Panc1 (cell line): ENCODE measurements at regions not wholly inside any gene's neighbourhood (a gene's known extent, or its start where the extent isn't known, plus 50 kb on each side); places are given as distances from the start of the nearest gene placed in this dataset.

Experiments used
- ATAC-seq: fragments of 200-7000 bp; cut with Tn5 transposase; 2 replicates; pipeline ENCODE4 v1.9.1; 2020; ENCODE audit warnings: mild to moderate bottlenecking, moderate library complexity
- BruUV-seq: library from RNA; stranded (reverse); fragments of 400-500 nt; replicated peaks from 2 replicates; lab custom pipeline; 2021; lab: Mats Ljungman, UMichigan
- CTCF ChIA-PET: fragments of 300-600 bp; sonication (Branson Sonifier 250); formaldehyde crosslinking; loops from one replicate; lab custom pipeline; 2022; ENCODE audit warnings: antibody characterized with exemption; lab: Charles Lee
- POLR2A ChIA-PET: fragments of 300-600 bp; sonication (Branson Sonifier 250); formaldehyde crosslinking; loops from one replicate; lab custom pipeline; 2022; ENCODE audit warnings: antibody characterized with exemption; lab: Charles Lee
- DNase-seq: peaks from one replicate; pipeline ENCODE4 v3.0.0-alpha.2; 2010; ENCODE audit warnings: low read depth, low spot score
- H3K27ac ChIP-seq: 2 replicates; pipeline ENCODE4 v1.5.1; 2011; ENCODE audit warnings: mild to moderate bottlenecking, low read length, inconsistent platforms
- H3K27me3 ChIP-seq: fragments of 200-500 bp; sonication (Bioruptor generic); 2 replicates; pipeline ENCODE4 v1.6.0; 2014; ENCODE audit warnings: low read length, inconsistent platforms; ENCODE audit not compliant: control insufficient read depth, insufficient read depth
- H3K36me3 ChIP-seq: fragments of 200-500 bp; sonication (Bioruptor generic); 2 replicates; pipeline ENCODE4 v1.5.1; 2014; ENCODE audit warnings: inconsistent platforms, mild to moderate bottlenecking, low read length, moderate library complexity; ENCODE audit not compliant: control insufficient read depth, insufficient read depth
- H3K4me1 ChIP-seq: 2 replicates; pipeline ENCODE4 v1.5.1; 2011; ENCODE audit warnings: inconsistent platforms, mild to moderate bottlenecking, low read length, moderate library complexity; ENCODE audit not compliant: control insufficient read depth, insufficient read depth
- H3K4me3 ChIP-seq, 2 experiments: 2 replicates each; pipeline ENCODE4 v1.5.1; 2011 to 2012; ENCODE audit warnings: low read depth in 2 of 2, low read length in 2 of 2, mild to moderate bottlenecking in 2 of 2, inconsistent platforms in 1 of 2, moderate library complexity in 1 of 2
- H3K9me3 ChIP-seq: fragments of 200-500 bp; sonication (Bioruptor generic); 2 replicates; pipeline ENCODE4 v1.5.1; 2014; ENCODE audit warnings: low read depth, mild to moderate bottlenecking, inconsistent platforms, low read length, moderate library complexity; ENCODE audit not compliant: control insufficient read depth, insufficient read depth
- POLR2AphosphoS5 ChIP-seq: IDR thresholded peaks from 2 replicates; pipeline ENCODE4 v1.6.1; 2012; ENCODE audit warnings: mild to moderate bottlenecking, low read depth, low read length, moderate library complexity
- SIN3A ChIP-seq: IDR thresholded peaks from 2 replicates; pipeline ENCODE4 v1.6.1; 2012; ENCODE audit warnings: low read depth, mild to moderate bottlenecking, low read length, moderate library complexity, borderline replicate concordance; ENCODE audit not compliant: insufficient read depth
- TCF7L2 ChIP-seq: IDR thresholded peaks from 2 replicates; pipeline ENCODE4 v1.6.1; 2011; ENCODE audit warnings: mild to moderate bottlenecking, low read depth, low read length, inconsistent platforms
- in situ Hi-C: cut with HindIII; loops from 2 replicates; pipeline ENCODE4 v1.10.0; 2016; ENCODE audit warnings: low sequenced_read_pairs, low pct_unique_long_range_greater_than_20kb
- intact Hi-C: fragments of 100-400 bp; cut with micrococcal nuclease; formaldehyde crosslinking; loops from one replicate; pipeline ENCODE4 v1.10.0; 2022; ENCODE audit not compliant: unreplicated experiment
- TF ChIP-seq, protein P1 (sequence below), 2 experiments: IDR thresholded peaks; 2 replicates each; pipeline ENCODE4 v1.6.1; 2011 to 2012; ENCODE audit warnings: low read depth in 2 of 2, control low read depth in 1 of 2, low read length in 1 of 2, mild to moderate bottlenecking in 1 of 2, moderate library complexity in 1 of 2; ENCODE audit not compliant: insufficient read depth in 1 of 2
- TF ChIP-seq, protein P2 (sequence below): fragments of 450-650 bp; IDR thresholded peaks from 2 replicates; pipeline ENCODE4 v1.5.1; 2017; ENCODE audit warnings: mild to moderate bottlenecking

DNA sequence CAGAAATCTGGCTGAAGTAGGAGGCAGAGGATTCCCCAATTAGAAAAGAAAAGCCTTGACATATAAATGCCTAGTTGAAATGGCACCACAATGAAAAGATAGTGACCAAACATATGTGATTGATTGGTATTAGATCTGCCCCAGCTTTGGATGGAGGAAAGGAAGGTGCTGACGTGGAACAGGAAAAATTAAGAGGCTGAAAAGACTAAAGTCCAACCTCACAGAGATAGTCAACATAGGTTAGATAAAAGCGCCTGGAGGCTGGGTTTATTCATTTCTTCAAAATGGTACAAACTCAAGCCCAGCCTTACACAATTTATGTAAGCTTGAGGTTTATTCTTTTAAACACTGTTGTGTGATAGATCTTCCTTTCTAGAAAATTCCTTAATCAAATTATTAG, 129.6 kb downstream of the RPS29 start:
- TF ChIP-seq, protein P1, sequence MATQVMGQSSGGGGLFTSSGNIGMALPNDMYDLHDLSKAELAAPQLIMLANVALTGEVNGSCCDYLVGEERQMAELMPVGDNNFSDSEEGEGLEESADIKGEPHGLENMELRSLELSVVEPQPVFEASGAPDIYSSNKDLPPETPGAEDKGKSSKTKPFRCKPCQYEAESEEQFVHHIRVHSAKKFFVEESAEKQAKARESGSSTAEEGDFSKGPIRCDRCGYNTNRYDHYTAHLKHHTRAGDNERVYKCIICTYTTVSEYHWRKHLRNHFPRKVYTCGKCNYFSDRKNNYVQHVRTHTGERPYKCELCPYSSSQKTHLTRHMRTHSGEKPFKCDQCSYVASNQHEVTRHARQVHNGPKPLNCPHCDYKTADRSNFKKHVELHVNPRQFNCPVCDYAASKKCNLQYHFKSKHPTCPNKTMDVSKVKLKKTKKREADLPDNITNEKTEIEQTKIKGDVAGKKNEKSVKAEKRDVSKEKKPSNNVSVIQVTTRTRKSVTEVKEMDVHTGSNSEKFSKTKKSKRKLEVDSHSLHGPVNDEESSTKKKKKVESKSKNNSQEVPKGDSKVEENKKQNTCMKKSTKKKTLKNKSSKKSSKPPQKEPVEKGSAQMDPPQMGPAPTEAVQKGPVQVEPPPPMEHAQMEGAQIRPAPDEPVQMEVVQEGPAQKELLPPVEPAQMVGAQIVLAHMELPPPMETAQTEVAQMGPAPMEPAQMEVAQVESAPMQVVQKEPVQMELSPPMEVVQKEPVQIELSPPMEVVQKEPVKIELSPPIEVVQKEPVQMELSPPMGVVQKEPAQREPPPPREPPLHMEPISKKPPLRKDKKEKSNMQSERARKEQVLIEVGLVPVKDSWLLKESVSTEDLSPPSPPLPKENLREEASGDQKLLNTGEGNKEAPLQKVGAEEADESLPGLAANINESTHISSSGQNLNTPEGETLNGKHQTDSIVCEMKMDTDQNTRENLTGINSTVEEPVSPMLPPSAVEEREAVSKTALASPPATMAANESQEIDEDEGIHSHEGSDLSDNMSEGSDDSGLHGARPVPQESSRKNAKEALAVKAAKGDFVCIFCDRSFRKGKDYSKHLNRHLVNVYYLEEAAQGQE (IDR thresholded peaks at IDR 0.05; ENCODE audit: insufficient read depth in 1 of 2, low read depth in 2 of 2, low read length in 1 of 2) = no peak
- TF ChIP-seq POLR2AphosphoS5 (no peak), TCF7L2 (no peak), SIN3A (no peak)
- TF ChIP-seq, protein P2, sequence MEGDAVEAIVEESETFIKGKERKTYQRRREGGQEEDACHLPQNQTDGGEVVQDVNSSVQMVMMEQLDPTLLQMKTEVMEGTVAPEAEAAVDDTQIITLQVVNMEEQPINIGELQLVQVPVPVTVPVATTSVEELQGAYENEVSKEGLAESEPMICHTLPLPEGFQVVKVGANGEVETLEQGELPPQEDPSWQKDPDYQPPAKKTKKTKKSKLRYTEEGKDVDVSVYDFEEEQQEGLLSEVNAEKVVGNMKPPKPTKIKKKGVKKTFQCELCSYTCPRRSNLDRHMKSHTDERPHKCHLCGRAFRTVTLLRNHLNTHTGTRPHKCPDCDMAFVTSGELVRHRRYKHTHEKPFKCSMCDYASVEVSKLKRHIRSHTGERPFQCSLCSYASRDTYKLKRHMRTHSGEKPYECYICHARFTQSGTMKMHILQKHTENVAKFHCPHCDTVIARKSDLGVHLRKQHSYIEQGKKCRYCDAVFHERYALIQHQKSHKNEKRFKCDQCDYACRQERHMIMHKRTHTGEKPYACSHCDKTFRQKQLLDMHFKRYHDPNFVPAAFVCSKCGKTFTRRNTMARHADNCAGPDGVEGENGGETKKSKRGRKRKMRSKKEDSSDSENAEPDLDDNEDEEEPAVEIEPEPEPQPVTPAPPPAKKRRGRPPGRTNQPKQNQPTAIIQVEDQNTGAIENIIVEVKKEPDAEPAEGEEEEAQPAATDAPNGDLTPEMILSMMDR = no peak
- intact Hi-C loops = no loop called here
- ChIA-PET POLR2A (no interaction called here), CTCF (no interaction called here)
- in situ Hi-C loops = no loop called here
- BruUV-seq = no TSS peak
- Histone ChIP-seq H3K9me3 (no peaks in the 10 kb centered on the region), H3K27me3 (no peaks in the 10 kb centered on the region), H3K27ac (no peak overlapping the region), H3K4me3 (no peak overlapping the region), H3K4me1 (no peaks in the 10 kb centered on the region), H3K36me3 (no peaks in the 10 kb centered on the region)
- ATAC-seq (no peak), DNase-seq (no peak)

DNA sequence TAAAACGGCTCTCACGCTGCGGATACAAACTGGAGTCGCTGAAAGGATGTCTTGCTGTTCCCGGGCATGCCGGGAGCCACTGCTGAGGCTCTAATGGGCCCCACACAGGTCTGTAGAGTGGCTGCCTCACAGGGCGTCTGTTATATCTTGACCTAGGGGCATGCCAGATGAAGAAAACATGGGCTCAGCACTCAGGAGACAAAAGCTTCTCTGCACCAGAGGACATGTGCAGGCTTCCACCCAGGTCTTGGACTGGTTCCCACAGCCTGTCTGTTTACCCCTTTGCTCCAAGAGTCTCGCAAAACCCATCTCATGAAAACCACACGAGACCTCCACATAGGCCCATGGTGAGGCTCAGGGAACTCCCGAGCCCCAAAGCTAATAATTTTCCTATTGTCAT, 134.2 kb downstream of the RPS29 start:
- no peaks in the 10 kb centered on the region for H3K9me3 ChIP-seq
- DNase-seq (no peak), ATAC-seq (no peak)
- no peaks in the 10 kb centered on the region for H3K36me3 ChIP-seq
- ChIA-PET POLR2A (no interaction called here), CTCF (interaction anchor here (1.0 kb wide), 1 partner anchor 10 kb away, joined by 3 read pairs; no protein-coding TSS in a partner anchor)
- intact Hi-C loops = no loop called here
- no peaks in the 10 kb centered on the region for H3K4me1 ChIP-seq
- H3K27me3 ChIP-seq = no peaks in the 10 kb centered on the region
- H3K4me3 ChIP-seq = no peak overlapping the region
- no peak overlapping the region for H3K27ac ChIP-seq
- in situ Hi-C loops = no loop called here
- TF ChIP-seq, protein P2 = no peak
- TF ChIP-seq TCF7L2 = no peak
- TF ChIP-seq SIN3A = no peak
- TF ChIP-seq, protein P1 (IDR thresholded peaks at IDR 0.05; ENCODE audit: insufficient read depth in 1 of 2, low read depth in 2 of 2, low read length in 1 of 2) = no peak
- no peak for TF ChIP-seq POLR2AphosphoS5
- BruUV-seq = no TSS peak
